Glomerular visceral epithelial cell (primary cell): ENCODE measurements at regions not wholly inside any gene's neighbourhood (a gene's known extent, or its start where the extent isn't known, plus 50 kb on each side); places are given as distances from the start of the nearest gene placed in this dataset.

Source experiments
- DNase-seq: peaks from one replicate; pipeline ENCODE4 v3.0.0-alpha.2; 2016; ENCODE audit errors: extremely low spot score

- no peak for DNase-seq
Measured at GRCh38 chr12:88996200-88996788, 356.0 kb downstream of the DUSP6 start.

GRCh38 chr12:88994971-88995370 is 357.3 kb downstream of the DUSP6 start:
- DNase-seq = no peak

GRCh38 chr12:88994537-88994936 is 357.8 kb downstream of the DUSP6 start:
- DNase-seq = no peak

- peak; percentile 43 for DNase-seq
Measured at GRCh38 chr12:88993651-88994050, 358.6 kb downstream of the DUSP6 start.

- DNase-seq = no peak
Measured at GRCh38 chr12:88986056-88986455, 366.2 kb downstream of the DUSP6 start.

DNA sequence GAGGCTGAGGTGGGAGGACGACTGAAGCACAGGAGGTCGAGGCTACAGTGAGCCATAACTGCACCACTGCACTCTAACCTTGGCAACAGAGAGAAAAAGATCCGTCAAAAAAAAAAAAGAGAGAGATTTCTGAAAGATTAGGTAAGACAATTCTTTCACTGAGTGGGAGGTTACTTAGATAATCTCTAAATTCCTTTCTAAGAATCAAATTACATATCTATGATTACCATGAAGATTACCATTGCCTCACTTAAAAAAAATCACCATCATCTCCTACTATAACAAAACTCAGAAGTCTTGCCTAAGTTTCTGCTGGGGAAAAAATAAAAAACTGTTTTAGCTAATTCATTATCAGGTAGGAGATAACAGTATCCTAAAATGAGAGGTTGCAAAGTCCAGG is 366.7 kb downstream of the DUSP6 start:
- DNase-seq = peak; percentile 1

DNA sequence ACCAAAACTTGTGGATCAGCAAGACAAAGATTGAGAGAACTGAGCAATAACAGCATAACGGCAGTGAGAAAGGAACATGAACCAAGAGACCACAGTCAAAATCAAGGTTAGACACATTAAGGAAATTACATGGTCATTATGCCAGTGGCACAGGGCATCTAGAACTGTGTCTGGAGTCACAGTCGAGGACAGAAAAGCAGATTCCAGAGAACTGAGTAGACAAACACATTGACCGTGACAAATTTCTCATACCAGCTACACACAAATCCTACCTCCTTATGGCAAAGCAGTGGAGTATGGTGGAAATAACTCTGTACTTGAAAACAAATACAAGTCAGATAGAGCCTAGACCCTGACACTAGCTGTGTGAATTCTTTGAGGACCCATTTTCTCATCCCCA is 367.3 kb downstream of the DUSP6 start:
- DNase-seq = no peak

- DNase-seq = no peak
Measured at GRCh38 chr12:88982694-88983093, 369.6 kb downstream of the DUSP6 start.

- DNase-seq = no peak
Measured at GRCh38 chr12:88977115-88977514, 375.2 kb downstream of the DUSP6 start.

DNA sequence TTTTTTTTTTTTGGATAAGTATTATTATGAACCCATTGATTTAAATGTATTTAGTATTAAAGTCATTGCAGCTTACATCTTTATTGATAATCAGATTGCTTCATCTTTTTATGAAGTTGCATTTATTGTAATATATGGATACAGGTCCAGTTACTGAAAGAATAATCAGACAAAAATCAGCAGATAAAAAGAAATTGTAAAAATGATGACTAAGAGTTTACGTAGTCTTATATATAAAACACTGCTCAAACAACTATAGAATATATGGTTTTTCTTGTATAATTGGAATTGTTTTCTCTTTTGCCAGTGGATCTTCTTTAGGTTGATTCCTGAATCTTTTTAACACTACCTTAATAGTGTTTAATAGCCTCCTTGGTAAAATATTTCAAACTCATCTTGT is 378.3 kb downstream of the DUSP6 start:
- no peak for DNase-seq

- DNase-seq = no peak
Measured at GRCh38 chr12:88970740-88971139, 381.6 kb downstream of the DUSP6 start.

GRCh38 chr12:88969127-88969526 is 383.2 kb downstream of the DUSP6 start:
- DNase-seq = no peak

- no peak for DNase-seq
Measured at GRCh38 chr12:88960213-88960878, 380.1 kb upstream of the KITLG start.

DNA sequence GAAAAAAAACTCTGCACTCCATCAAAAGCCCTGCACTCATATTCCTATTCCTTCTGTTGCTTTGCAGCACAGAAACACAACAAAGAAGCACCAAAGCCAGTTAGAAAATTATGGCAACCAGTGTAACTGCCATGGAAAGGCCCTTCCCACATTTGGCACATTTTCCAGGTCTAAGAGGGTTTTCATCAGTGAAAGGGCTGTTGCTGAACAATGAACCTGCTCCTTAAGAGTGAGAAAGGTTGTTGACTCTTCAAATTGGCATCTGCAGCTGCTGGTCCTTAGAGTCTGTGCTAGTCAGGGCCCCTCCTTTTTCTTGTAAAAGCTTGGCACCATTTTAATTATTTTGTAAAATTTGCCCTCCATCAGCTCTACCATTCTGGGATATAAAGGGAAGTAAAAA is 378.7 kb upstream of the KITLG start:
- DNase-seq = no peak

DNA sequence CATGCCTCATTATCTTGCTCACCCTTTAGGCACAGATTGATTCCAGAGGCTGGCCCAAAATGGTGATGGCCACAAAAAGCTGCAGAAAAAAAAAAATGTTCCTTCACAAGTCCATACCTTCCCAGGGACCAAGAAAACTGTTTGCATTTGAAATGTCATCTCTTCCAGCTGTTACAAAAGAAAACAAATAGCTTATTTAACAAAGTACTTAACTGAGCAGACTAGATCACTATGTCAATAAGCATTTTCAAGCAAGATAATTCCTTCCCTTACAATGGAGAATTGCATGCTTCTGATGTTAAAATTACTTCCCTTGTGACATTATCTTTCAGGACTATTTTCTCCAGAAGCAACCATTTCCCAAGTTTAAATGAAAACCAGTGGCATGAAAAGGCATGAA is 377.9 kb upstream of the KITLG start:
- no peak for DNase-seq

GRCh38 chr12:88957358-88957757 is 377.1 kb upstream of the KITLG start:
- DNase-seq = no peak

- peak; percentile 29 for DNase-seq
Measured at GRCh38 chr12:88955531-88955930, 375.3 kb upstream of the KITLG start.

DNA sequence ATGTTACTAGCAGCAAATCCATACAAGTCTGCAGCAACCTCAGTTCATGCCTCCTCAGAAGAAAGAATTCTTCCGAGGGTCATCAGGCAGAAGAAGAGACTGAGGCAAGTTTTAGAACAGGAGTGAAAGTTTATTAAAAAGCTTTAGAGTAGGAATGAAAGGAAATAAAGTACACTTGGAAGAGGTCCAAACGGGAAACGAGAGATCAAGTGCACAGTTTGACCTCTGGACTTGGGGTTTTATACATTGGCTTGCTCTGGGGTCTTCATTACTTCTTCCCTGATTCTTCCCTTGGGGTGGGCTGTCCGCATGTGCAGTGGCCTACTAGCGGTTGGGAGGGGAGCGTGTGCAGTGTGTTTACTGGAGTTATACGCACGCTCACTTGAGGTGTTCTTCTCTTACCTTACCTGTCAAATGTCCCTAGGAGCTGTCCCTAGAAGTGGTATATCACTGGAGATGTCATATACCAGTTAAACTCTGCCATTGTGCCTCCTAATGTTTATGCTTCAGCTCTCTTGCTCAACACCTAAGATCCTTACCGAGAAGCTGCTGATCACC is 372.8 kb upstream of the KITLG start:
- DNase-seq = no peak

DNA sequence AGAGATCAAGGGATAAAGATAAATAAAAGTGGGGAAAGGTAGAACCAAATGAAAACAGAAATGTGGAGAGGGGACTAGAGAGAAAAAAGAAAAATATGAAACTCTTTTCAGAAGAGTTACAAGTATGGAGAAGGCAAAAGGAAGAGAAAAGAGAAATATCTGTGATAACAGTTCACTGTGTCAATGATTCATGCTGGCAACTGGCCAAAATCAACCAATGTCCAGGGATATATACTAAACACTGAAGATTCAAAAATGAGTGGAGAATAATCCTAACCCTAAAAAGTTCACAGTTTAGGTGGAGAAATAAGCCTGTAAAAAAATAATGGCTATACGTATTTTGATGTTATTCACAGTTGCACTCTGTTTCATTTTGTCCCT is 372.3 kb upstream of the KITLG start:
- peak; percentile 63 for DNase-seq

GRCh38 chr12:88951860-88952561 is 371.7 kb upstream of the KITLG start:
- peak; percentile 10 for DNase-seq

GRCh38 chr12:88951177-88951576 is 370.9 kb upstream of the KITLG start:
- no peak for DNase-seq

GRCh38 chr12:88947486-88948043 is 367.3 kb upstream of the KITLG start:
- no peak for DNase-seq
